C4-2B (cell line): ENCODE measurements at regions not wholly inside any gene's neighbourhood (a gene's known extent, or its start where the extent isn't known, plus 50 kb on each side); places are given as distances from the start of the nearest gene placed in this dataset.

Source experiments
- CTCF ChIP-seq: fragments of 450-650 bp; conservative IDR thresholded peaks from 2 replicates; pipeline ENCODE4 v1.5.1; 2017; ENCODE audit warnings: mild to moderate bottlenecking
- ZFX ChIP-seq: fragments of 450-650 bp; IDR thresholded peaks from 2 replicates; pipeline ENCODE4 v1.6.1; 2017

GRCh38 chr7:119685906-119686305 is 587.1 kb upstream of the KCND2 start:
- no peak for TF ChIP-seq CTCF
- TF ChIP-seq ZFX = no peak
